ENCODE measurements at regions not wholly inside any gene's neighbourhood (a gene's known extent, or its start where the extent isn't known, plus 50 kb on each side); places are given as distances from the start of the nearest gene placed in this dataset.

DNA sequence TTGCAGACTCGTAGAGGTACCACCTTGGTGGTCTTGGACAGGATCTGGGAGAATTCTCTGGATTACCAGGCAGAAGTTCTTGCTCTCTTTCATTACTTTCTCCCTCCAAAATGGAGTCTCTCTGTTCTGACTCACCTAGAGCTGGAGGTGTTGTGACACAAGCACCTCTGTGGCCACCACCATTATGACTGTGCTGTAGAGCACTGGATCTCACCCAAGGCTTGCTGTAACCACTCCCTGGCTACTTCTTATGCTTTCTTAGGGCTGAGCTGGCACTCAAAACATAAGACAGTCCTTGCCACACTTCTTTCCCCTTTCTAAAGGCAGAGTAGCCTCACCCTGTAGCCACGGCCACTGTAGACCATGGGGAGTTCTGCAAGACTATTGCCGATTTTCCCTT, 296.6 kb upstream of the DIPK2B start:
- TF ChIP-seq, protein P1, sequence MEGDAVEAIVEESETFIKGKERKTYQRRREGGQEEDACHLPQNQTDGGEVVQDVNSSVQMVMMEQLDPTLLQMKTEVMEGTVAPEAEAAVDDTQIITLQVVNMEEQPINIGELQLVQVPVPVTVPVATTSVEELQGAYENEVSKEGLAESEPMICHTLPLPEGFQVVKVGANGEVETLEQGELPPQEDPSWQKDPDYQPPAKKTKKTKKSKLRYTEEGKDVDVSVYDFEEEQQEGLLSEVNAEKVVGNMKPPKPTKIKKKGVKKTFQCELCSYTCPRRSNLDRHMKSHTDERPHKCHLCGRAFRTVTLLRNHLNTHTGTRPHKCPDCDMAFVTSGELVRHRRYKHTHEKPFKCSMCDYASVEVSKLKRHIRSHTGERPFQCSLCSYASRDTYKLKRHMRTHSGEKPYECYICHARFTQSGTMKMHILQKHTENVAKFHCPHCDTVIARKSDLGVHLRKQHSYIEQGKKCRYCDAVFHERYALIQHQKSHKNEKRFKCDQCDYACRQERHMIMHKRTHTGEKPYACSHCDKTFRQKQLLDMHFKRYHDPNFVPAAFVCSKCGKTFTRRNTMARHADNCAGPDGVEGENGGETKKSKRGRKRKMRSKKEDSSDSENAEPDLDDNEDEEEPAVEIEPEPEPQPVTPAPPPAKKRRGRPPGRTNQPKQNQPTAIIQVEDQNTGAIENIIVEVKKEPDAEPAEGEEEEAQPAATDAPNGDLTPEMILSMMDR (IDR thresholded peaks at IDR 0.05) = no peak
- TF ChIP-seq POLR2A (IDR thresholded peaks at IDR 0.05) = no peak
- TF ChIP-seq POLR2AphosphoS5 (IDR thresholded peaks at IDR 0.05; ENCODE audit: insufficient read depth in 1 of 2, low read depth in 1 of 2) = no peak
